ENCODE measurements at regions not wholly inside any gene's neighbourhood (a gene's known extent, or its start where the extent isn't known, plus 50 kb on each side); places are given as distances from the start of the nearest gene placed in this dataset.

DNA sequence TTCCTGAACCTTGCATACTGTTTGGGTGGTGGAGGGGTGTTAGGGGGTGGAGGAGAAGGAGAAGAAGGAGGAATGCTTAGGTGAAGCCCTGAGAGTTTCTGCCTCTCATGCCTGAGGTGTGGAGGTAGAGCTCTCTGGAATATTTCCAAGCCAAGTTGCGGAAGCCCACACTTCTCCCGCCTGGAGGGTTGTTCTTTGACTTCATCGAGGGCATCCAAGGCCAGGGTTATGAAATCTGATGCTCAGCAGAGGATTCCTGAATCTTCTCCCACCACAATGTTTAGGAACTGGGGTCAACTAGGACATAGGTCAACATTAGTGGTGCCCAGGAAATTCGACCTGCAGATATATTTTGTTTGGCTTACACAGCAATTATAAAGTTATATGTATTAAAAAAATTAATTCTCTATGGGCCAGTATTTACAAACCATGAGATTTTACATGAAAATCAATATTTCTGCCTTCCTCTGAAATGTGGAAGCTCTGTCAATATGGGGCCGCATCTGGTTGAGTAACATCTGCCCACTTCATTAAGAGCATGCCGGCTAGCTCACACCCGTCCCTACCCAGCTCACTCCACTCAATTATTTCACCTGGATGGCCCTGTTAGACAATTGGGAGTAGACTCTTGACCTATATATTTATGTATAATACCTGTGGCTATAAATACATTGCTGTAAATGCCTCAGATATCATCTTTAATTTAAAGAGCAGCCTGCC lies 257.1 kb upstream of the ZFP64 start:
- Histone ChIP-seq H3K4me1 (no peaks in the 10 kb centered on the region), H3K4me3 (no peak overlapping the region), H3K27me3 (no peaks in the 10 kb centered on the region), H3K9me3 (no peaks in the 10 kb centered on the region), H3K27ac (no peak overlapping the region), H3K36me3 (no peaks in the 10 kb centered on the region)
- WGBS, 5 donors: 73 to 79% (median 74%) methylated on average over 7 of the region's 7 CpGs
- TF ChIP-seq CTCF (IDR thresholded peaks at IDR 0.05): no peak
- no peak for TF ChIP-seq POLR2AphosphoS5 (IDR thresholded peaks at IDR 0.05)
- TF ChIP-seq POLR2A (IDR thresholded peaks at IDR 0.05): no peak
- TF ChIP-seq EP300 (IDR thresholded peaks at IDR 0.05): no peak
- intact Hi-C loops (cut with DNase I; ENCODE audit: low total_unique reads): no loop called here
- no peak for DNase-seq

GRCh38 chr20:52447225-52447551 lies 255.6 kb upstream of the ZFP64 start:
- no peak for DNase-seq
- intact Hi-C loops (cut with DNase I; ENCODE audit: low total_unique reads): no loop called here
- Histone ChIP-seq H3K27ac (no peak overlapping the region), H3K4me1 (no peaks in the 10 kb centered on the region), H3K36me3 (no peaks in the 10 kb centered on the region), H3K4me3 (no peak overlapping the region), H3K9me3 (no peaks in the 10 kb centered on the region), H3K27me3 (no peaks in the 10 kb centered on the region)
- WGBS, 5 donors: 70 to 93% (median 78%) methylated on average over 1 of the region's 1 CpG
- TF ChIP-seq POLR2AphosphoS5 (IDR thresholded peaks at IDR 0.05) (no peak), EP300 (IDR thresholded peaks at IDR 0.05) (no peak), POLR2A (IDR thresholded peaks at IDR 0.05) (no peak), CTCF (IDR thresholded peaks at IDR 0.05) (no peak)

- intact Hi-C loops (cut with DNase I; ENCODE audit: low total_unique reads): no loop called here
- Histone ChIP-seq H3K27me3 (no peaks in the 10 kb centered on the region), H3K4me1 (no peaks in the 10 kb centered on the region), H3K36me3 (no peaks in the 10 kb centered on the region), H3K27ac (no peak overlapping the region), H3K4me3 (no peak overlapping the region), H3K9me3 (no peaks in the 10 kb centered on the region)
- 79 to 85% (median 83%) methylated on average over 14 of the region's 14 CpGs for WGBS, 5 donors
- DNase-seq: no peak
- no peak for TF ChIP-seq POLR2AphosphoS5 (IDR thresholded peaks at IDR 0.05)
- no peak for TF ChIP-seq CTCF (IDR thresholded peaks at IDR 0.05)
- TF ChIP-seq EP300 (IDR thresholded peaks at IDR 0.05): no peak
- no peak for TF ChIP-seq POLR2A (IDR thresholded peaks at IDR 0.05)
Measured at GRCh38 chr20:52446421-52447224, 255.0 kb upstream of the ZFP64 start.

DNA sequence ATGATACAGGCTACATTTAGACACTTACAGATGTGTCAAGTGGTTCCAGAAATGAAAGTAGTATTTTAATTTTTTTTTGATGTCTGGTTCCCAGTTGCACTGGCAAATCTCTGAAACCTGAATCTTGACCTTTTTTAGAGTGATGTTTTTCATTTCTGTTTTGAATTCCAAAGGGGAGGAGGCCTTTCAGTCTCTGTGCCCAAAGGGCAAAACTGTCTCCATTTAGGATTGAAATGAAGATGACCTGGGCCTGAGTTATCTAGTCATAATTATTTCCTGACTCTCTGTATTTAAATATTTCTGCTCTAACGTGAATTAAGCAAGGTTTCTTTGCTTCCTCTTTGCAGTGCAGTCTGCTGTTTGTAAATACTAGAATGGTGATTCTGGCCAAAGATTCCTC lies 252.9 kb upstream of the ZFP64 start:
- H3K4me3 ChIP-seq: no peak overlapping the region
- no peaks in the 10 kb centered on the region for H3K27me3 ChIP-seq
- H3K27ac ChIP-seq: no peak overlapping the region
- no peaks in the 10 kb centered on the region for H3K36me3 ChIP-seq
- intact Hi-C loops (cut with DNase I; ENCODE audit: low total_unique reads): no loop called here
- no peak for TF ChIP-seq POLR2A (IDR thresholded peaks at IDR 0.05)
- no peak for TF ChIP-seq CTCF (IDR thresholded peaks at IDR 0.05)
- TF ChIP-seq EP300 (IDR thresholded peaks at IDR 0.05): no peak
- TF ChIP-seq POLR2AphosphoS5 (IDR thresholded peaks at IDR 0.05): no peak
- H3K9me3 ChIP-seq: no peaks in the 10 kb centered on the region
- no peak for DNase-seq
- 41 to 71% (median 53%) methylated on average over 1 of the region's 1 CpG for WGBS, 5 donors
- H3K4me1 ChIP-seq: no peaks in the 10 kb centered on the region
